Testis (tissue), 2 donors: ENCODE measurements at regions not wholly inside any gene's neighbourhood (a gene's known extent, or its start where the extent isn't known, plus 50 kb on each side); places are given as distances from the start of the nearest gene placed in this dataset.

Experiments
- DNase-seq: peaks from one replicate; pipeline ENCODE4 v3.0.0-alpha.2; 2019
- H3K27ac ChIP-seq, 2 donors: fragments of 200-600 bp; sonication (generic); one replicate each; pipeline ENCODE4 v1.5.1; 2019
- H3K27me3 ChIP-seq: fragments of 200-600 bp; sonication (generic); one replicate; pipeline ENCODE4 v1.5.1; 2019
- H3K36me3 ChIP-seq: fragments of 200-600 bp; sonication (generic); one replicate; pipeline ENCODE4 v1.5.1; 2017; ENCODE audit warnings: low read depth; ENCODE audit errors: missing control alignments
- H3K4me1 ChIP-seq: fragments of 200-600 bp; sonication (generic); one replicate; pipeline ENCODE4 v1.5.1; 2019
- H3K4me3 ChIP-seq, 2 donors: fragments of 200-600 bp; sonication (generic); one replicate each; pipeline ENCODE4 v1.5.1; 2017 to 2019
- H3K9me3 ChIP-seq: fragments of 200-600 bp; sonication (generic); one replicate; pipeline ENCODE4 v1.5.1; 2017
- POLR2A ChIP-seq: fragments of 450-650 bp; IDR thresholded peaks from one replicate; pipeline ENCODE4 v1.6.1; 2017; ENCODE audit warnings: antibody characterized with exemption, mild to moderate bottlenecking, moderate library complexity
- WGBS, 2 donors: methylation state at CpG; one replicate each; pipeline ENCODE4 v1.1.5; 2018; 5-methylcytosine and 5-hydroxymethylcytosine counted together
- intact Hi-C: fragments of 100-400 bp; cut with DNase I; formaldehyde crosslinking; loops from one replicate; pipeline ENCODE4 v1.15.1; 2023; ENCODE audit warnings: low total_unique reads
- TF ChIP-seq, protein P1 (sequence below), 3 experiments: fragments of 450-650 bp in 2 of 3; fragments of 200-600 bp in 1 of 3; sonication (generic) in 1 of 3; IDR thresholded peaks; one replicate each; pipeline ENCODE4 v1.5.1; 2016 to 2019; ENCODE audit warnings: antibody characterized with exemption in 3 of 3, mild to moderate bottlenecking in 2 of 3, moderate library complexity in 1 of 3

- Histone ChIP-seq H3K4me3 (no peak overlapping the region), H3K9me3 (no peaks in the 10 kb centered on the region), H3K36me3 (no peaks in the 10 kb centered on the region), H3K4me1 (no peaks in the 10 kb centered on the region), H3K27me3 (no peaks in the 10 kb centered on the region), H3K27ac (no peak overlapping the region)
- intact Hi-C loops = no loop called here
- no peak for DNase-seq
- no peak for TF ChIP-seq POLR2A
- TF ChIP-seq, protein P1, sequence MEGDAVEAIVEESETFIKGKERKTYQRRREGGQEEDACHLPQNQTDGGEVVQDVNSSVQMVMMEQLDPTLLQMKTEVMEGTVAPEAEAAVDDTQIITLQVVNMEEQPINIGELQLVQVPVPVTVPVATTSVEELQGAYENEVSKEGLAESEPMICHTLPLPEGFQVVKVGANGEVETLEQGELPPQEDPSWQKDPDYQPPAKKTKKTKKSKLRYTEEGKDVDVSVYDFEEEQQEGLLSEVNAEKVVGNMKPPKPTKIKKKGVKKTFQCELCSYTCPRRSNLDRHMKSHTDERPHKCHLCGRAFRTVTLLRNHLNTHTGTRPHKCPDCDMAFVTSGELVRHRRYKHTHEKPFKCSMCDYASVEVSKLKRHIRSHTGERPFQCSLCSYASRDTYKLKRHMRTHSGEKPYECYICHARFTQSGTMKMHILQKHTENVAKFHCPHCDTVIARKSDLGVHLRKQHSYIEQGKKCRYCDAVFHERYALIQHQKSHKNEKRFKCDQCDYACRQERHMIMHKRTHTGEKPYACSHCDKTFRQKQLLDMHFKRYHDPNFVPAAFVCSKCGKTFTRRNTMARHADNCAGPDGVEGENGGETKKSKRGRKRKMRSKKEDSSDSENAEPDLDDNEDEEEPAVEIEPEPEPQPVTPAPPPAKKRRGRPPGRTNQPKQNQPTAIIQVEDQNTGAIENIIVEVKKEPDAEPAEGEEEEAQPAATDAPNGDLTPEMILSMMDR (IDR thresholded peaks at IDR 0.05) = no peak
- 86 to 93% methylated on average over 1 of the region's 1 CpG for WGBS, 2 donors
Observed at GRCh38 chr12:18171571-18171970, 81.6 kb upstream of the RERGL start.

GRCh38 chr12:18168016-18168415 is 78.0 kb upstream of the RERGL start:
- no peaks in the 10 kb centered on the region for H3K4me1 ChIP-seq
- DNase-seq = no peak
- intact Hi-C loops = no loop called here

GRCh38 chr12:18165889-18166288 is 75.9 kb upstream of the RERGL start:
- WGBS, 2 donors = 62 to 69% methylated on average over 2 of the region's 2 CpGs
- TF ChIP-seq, protein P1 (IDR thresholded peaks at IDR 0.05) = no peak
- no peak for TF ChIP-seq POLR2A
- H3K36me3 ChIP-seq = no peaks in the 10 kb centered on the region
- no peaks in the 10 kb centered on the region for H3K4me1 ChIP-seq
- no peak overlapping the region for H3K27ac ChIP-seq
- no peak for DNase-seq
- H3K27me3 ChIP-seq = no peaks in the 10 kb centered on the region
- no peaks in the 10 kb centered on the region for H3K9me3 ChIP-seq
- intact Hi-C loops = no loop called here
- H3K4me3 ChIP-seq = no peak overlapping the region

More at GRCh38 chr12:18168016-18168415, 78.0 kb upstream of the RERGL start:
- WGBS, 2 donors = 59 to 88% methylated on average over 3 of the region's 3 CpGs
- no peak overlapping the region for H3K4me3 ChIP-seq
- no peak overlapping the region for H3K27ac ChIP-seq
- H3K36me3 ChIP-seq = no peaks in the 10 kb centered on the region
- no peaks in the 10 kb centered on the region for H3K9me3 ChIP-seq
- TF ChIP-seq, protein P1 (IDR thresholded peaks at IDR 0.05) = no peak
- TF ChIP-seq POLR2A = no peak
- H3K27me3 ChIP-seq = no peaks in the 10 kb centered on the region

DNA sequence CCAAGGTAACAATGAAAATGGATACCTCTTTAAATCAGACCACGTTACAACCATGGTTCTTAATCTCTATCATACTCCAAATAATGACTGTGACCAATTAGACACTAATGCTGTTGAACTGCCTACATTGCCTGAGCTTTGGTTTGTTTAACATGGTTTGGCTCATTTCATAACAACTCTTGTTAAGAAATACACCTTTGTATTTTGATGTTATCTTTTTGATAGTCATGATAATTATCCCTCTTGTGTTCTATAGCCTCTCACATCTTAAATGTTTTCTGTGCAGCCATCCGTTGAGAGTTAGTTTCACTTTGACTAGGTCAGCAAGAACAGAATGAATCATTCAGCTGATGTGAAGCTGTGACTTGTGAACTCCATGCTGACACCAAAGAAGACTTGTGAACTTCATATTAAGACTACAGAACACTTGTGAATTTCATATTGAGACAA is 75.5 kb upstream of the RERGL start:
- H3K27ac ChIP-seq = no peak overlapping the region
- intact Hi-C loops = no loop called here
- H3K4me3 ChIP-seq = no peak overlapping the region
- 36% methylated on average over 2 of the region's 2 CpGs for WGBS, 2 donors
- TF ChIP-seq, protein P1 (IDR thresholded peaks at IDR 0.05) = no peak
- no peak for TF ChIP-seq POLR2A
- H3K36me3 ChIP-seq = no peaks in the 10 kb centered on the region
- no peaks in the 10 kb centered on the region for H3K9me3 ChIP-seq
- DNase-seq = no peak
- no peaks in the 10 kb centered on the region for H3K27me3 ChIP-seq
- H3K4me1 ChIP-seq = no peaks in the 10 kb centered on the region

DNA sequence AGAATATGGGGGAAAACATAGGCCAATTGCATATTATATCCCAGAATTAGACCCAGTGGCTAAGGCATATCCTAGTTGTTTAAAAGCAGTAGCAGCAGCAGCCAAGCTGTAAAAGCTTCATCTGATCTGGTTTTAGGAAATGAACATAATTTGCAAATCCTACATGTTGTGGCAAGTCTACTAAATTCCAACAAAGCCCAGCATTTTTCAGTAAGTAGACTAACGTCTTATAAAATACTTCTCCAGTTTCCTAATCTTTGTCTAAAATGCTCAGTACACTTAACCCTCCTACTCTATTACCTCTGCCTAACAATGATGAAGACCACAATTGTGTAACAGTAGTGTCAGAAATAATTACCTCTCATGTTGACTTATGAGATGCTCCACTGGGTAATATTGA is 70.9 kb upstream of the RERGL start:
- WGBS, 2 donors = 87 to 93% methylated on average over 1 of the region's 1 CpG
- DNase-seq = no peak

More for the DNA sequence above, 70.9 kb upstream of the RERGL start:
- TF ChIP-seq, protein P1 (IDR thresholded peaks at IDR 0.05) = no peak
- TF ChIP-seq POLR2A = no peak
- H3K36me3 ChIP-seq = no peaks in the 10 kb centered on the region
- no peaks in the 10 kb centered on the region for H3K27me3 ChIP-seq
- H3K9me3 ChIP-seq = no peaks in the 10 kb centered on the region
- no peak overlapping the region for H3K27ac ChIP-seq
- intact Hi-C loops = no loop called here
- no peak overlapping the region for H3K4me3 ChIP-seq
- H3K4me1 ChIP-seq = no peaks in the 10 kb centered on the region
